ENCODE measurements at regions not wholly inside any gene's neighbourhood (a gene's known extent, or its start where the extent isn't known, plus 50 kb on each side); places are given as distances from the start of the nearest gene placed in this dataset.

GRCh38 chr2:188727846-188728245 lies 246.3 kb upstream of the COL3A1 start:
- Histone ChIP-seq H3K27me3 (replicated peaks; ENCODE audit: insufficient read depth) (no peaks in the 10 kb centered on the region), H3K36me3 (no peaks in the 10 kb centered on the region), H3K4me1 (ENCODE audit: control insufficient read depth in 1 of 2, low read depth in 2 of 2) (no peaks in the 10 kb centered on the region), H3K9me3 (no peaks in the 10 kb centered on the region), H3K4me3 (no peak overlapping the region), H3K27ac (no peak overlapping the region)
- no peak for TF ChIP-seq CTCF (IDR thresholded peaks at IDR 0.05)
- DNase-seq (ENCODE audit: low spot score): no peak
- no peak for ATAC-seq (ENCODE audit: insufficient number of reproducible peaks, low FRiP score, low read depth)

- Histone ChIP-seq H3K27ac (no peak overlapping the region), H3K27me3 (replicated peaks; ENCODE audit: insufficient read depth) (no peaks in the 10 kb centered on the region), H3K9me3 (no peaks in the 10 kb centered on the region), H3K36me3 (no peaks in the 10 kb centered on the region), H3K4me3 (no peak overlapping the region), H3K4me1 (ENCODE audit: control insufficient read depth in 1 of 2, low read depth in 2 of 2) (no peaks in the 10 kb centered on the region)
- DNase-seq (ENCODE audit: low spot score) (no peak), ATAC-seq (ENCODE audit: insufficient number of reproducible peaks, low FRiP score, low read depth) (no peak)
- no peak for TF ChIP-seq CTCF (IDR thresholded peaks at IDR 0.05)
Observed at GRCh38 chr2:188734691-188735090, 239.5 kb upstream of the COL3A1 start.

DNA sequence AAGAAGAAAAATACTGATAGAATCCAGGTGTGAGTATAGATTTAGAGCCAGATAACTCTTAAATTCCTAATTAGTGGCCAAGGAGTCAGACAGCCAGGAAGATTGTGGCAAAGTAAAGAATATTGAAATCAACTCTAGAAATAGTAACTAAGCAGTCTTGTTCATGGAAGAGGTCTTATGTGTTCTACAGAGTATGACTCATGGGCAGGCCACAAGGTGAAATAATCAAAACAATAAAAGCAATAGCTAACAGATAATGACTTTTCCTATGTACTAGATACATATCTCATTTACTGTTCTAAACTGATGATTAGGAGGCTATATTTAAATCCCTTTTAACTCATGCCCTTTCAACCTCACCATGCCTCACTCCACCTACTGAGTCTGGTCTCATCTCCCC lies 227.4 kb upstream of the COL3A1 start:
- DNase-seq (ENCODE audit: low spot score) (no peak), ATAC-seq (ENCODE audit: insufficient number of reproducible peaks, low FRiP score, low read depth) (no peak)
- H3K4me3 ChIP-seq: no peak overlapping the region
- no peaks in the 10 kb centered on the region for H3K9me3 ChIP-seq
- TF ChIP-seq CTCF (IDR thresholded peaks at IDR 0.05): no peak
- no peaks in the 10 kb centered on the region for H3K4me1 ChIP-seq (ENCODE audit: control insufficient read depth in 1 of 2, low read depth in 2 of 2)
- H3K36me3 ChIP-seq: no peaks in the 10 kb centered on the region
- no peaks in the 10 kb centered on the region for H3K27me3 ChIP-seq (replicated peaks; ENCODE audit: insufficient read depth)
- H3K27ac ChIP-seq: no peak overlapping the region

- no peak overlapping the region for H3K27ac ChIP-seq
- no peaks in the 10 kb centered on the region for H3K36me3 ChIP-seq
- no peak overlapping the region for H3K4me3 ChIP-seq
- H3K4me1 ChIP-seq (ENCODE audit: control insufficient read depth in 1 of 2, low read depth in 2 of 2): no peaks in the 10 kb centered on the region
- ATAC-seq (ENCODE audit: insufficient number of reproducible peaks, low FRiP score, low read depth) (no peak), DNase-seq (ENCODE audit: low spot score) (no peak)
- peaks cover 7% of the 10 kb centered on the region for H3K9me3 ChIP-seq
- no peak for TF ChIP-seq CTCF (IDR thresholded peaks at IDR 0.05)
- no peaks in the 10 kb centered on the region for H3K27me3 ChIP-seq (replicated peaks; ENCODE audit: insufficient read depth)
Observed at GRCh38 chr2:188751816-188752215, 222.4 kb upstream of the COL3A1 start.

DNA sequence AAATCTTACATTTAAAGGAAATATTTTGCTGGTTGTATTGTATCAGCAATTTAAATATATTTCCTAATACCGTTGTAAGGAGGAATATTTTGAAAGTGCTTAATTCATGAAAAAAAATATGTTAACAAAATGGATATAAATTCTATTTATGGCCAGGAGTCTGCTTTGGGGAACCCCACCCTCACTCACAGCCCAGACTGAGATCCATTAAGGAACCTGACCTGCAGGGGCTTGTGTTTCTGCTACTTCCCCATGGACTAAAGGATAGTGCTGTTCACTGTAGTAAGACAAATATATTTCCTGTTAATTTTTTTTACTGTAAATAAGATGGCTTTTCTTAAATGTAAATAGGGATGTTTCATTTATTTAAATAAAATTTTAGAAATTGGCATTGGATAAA lies 221.9 kb upstream of the COL3A1 start:
- Histone ChIP-seq H3K4me1 (ENCODE audit: control insufficient read depth in 1 of 2, low read depth in 2 of 2) (no peaks in the 10 kb centered on the region), H3K27ac (no peak overlapping the region), H3K36me3 (no peaks in the 10 kb centered on the region), H3K27me3 (replicated peaks; ENCODE audit: insufficient read depth) (no peaks in the 10 kb centered on the region), H3K9me3 (peaks cover 7% of the 10 kb centered on the region), H3K4me3 (no peak overlapping the region)
- no peak for DNase-seq (ENCODE audit: low spot score)
- no peak for TF ChIP-seq CTCF (IDR thresholded peaks at IDR 0.05)
- ATAC-seq (ENCODE audit: insufficient number of reproducible peaks, low FRiP score, low read depth): no peak
